HEK293 (cell line): ENCODE measurements at regions not wholly inside any gene's neighbourhood (a gene's known extent, or its start where the extent isn't known, plus 50 kb on each side); places are given as distances from the start of the nearest gene placed in this dataset.

Experiments used
- CTCF ChIP-seq: fragments of 450-650 bp; formaldehyde crosslinking; IDR thresholded peaks from 2 replicates; pipeline ENCODE4 v1.5.1; 2016; ENCODE audit warnings: missing biosample characterization, missing genetic modification characterization
- ZNF248 ChIP-seq: fragments of 450-650 bp; formaldehyde crosslinking; IDR thresholded peaks from 2 replicates; pipeline ENCODE4 v1.5.1; 2017; ENCODE audit warnings: missing biosample characterization, missing genetic modification characterization
- TF ChIP-seq, protein P1 (sequence below): fragments of 450-650 bp; formaldehyde crosslinking; IDR thresholded peaks from 2 replicates; pipeline ENCODE4 v1.5.1; 2016; ENCODE audit warnings: missing biosample characterization, missing genetic modification characterization

GRCh38 chr3:144263706-144264105 lies 292.1 kb downstream of the DIPK2A start:
- TF ChIP-seq CTCF (tag by site-specific recombination), result no peak
- TF ChIP-seq, protein P1, sequence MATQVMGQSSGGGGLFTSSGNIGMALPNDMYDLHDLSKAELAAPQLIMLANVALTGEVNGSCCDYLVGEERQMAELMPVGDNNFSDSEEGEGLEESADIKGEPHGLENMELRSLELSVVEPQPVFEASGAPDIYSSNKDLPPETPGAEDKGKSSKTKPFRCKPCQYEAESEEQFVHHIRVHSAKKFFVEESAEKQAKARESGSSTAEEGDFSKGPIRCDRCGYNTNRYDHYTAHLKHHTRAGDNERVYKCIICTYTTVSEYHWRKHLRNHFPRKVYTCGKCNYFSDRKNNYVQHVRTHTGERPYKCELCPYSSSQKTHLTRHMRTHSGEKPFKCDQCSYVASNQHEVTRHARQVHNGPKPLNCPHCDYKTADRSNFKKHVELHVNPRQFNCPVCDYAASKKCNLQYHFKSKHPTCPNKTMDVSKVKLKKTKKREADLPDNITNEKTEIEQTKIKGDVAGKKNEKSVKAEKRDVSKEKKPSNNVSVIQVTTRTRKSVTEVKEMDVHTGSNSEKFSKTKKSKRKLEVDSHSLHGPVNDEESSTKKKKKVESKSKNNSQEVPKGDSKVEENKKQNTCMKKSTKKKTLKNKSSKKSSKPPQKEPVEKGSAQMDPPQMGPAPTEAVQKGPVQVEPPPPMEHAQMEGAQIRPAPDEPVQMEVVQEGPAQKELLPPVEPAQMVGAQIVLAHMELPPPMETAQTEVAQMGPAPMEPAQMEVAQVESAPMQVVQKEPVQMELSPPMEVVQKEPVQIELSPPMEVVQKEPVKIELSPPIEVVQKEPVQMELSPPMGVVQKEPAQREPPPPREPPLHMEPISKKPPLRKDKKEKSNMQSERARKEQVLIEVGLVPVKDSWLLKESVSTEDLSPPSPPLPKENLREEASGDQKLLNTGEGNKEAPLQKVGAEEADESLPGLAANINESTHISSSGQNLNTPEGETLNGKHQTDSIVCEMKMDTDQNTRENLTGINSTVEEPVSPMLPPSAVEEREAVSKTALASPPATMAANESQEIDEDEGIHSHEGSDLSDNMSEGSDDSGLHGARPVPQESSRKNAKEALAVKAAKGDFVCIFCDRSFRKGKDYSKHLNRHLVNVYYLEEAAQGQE, result no peak
- TF ChIP-seq ZNF248 (tag by site-specific recombination), result no peak
